Testis (tissue), 2 donors: ENCODE measurements at regions not wholly inside any gene's neighbourhood (a gene's known extent, or its start where the extent isn't known, plus 50 kb on each side); places are given as distances from the start of the nearest gene placed in this dataset.
"Not testable (repeated sequence)": the region's sequence is repeated elsewhere in the genome, so short reads cannot be mapped to it uniquely, and the experiment has no call there.

Experiments
- DNase-seq: peaks from one replicate; pipeline ENCODE4 v3.0.0-alpha.2; 2019
- H3K27ac ChIP-seq, 2 donors: fragments of 200-600 bp; sonication (generic); one replicate each; pipeline ENCODE4 v1.5.1; 2019
- H3K27me3 ChIP-seq: fragments of 200-600 bp; sonication (generic); one replicate; pipeline ENCODE4 v1.5.1; 2019
- H3K36me3 ChIP-seq: fragments of 200-600 bp; sonication (generic); one replicate; pipeline ENCODE4 v1.5.1; 2017; ENCODE audit warnings: low read depth; ENCODE audit errors: missing control alignments
- H3K4me1 ChIP-seq: fragments of 200-600 bp; sonication (generic); one replicate; pipeline ENCODE4 v1.5.1; 2019
- H3K4me3 ChIP-seq, 2 donors: fragments of 200-600 bp; sonication (generic); one replicate each; pipeline ENCODE4 v1.5.1; 2017 to 2019
- H3K9me3 ChIP-seq: fragments of 200-600 bp; sonication (generic); one replicate; pipeline ENCODE4 v1.5.1; 2017
- POLR2A ChIP-seq: fragments of 450-650 bp; IDR thresholded peaks from one replicate; pipeline ENCODE4 v1.6.1; 2017; ENCODE audit warnings: antibody characterized with exemption, mild to moderate bottlenecking, moderate library complexity
- WGBS, 2 donors: methylation state at CpG; one replicate each; pipeline ENCODE4 v1.1.5; 2018; 5-methylcytosine and 5-hydroxymethylcytosine counted together
- intact Hi-C: fragments of 100-400 bp; cut with DNase I; formaldehyde crosslinking; loops from one replicate; pipeline ENCODE4 v1.15.1; 2023; ENCODE audit warnings: low total_unique reads
- TF ChIP-seq, protein P1 (sequence below), 3 experiments: fragments of 450-650 bp in 2 of 3; fragments of 200-600 bp in 1 of 3; sonication (generic) in 1 of 3; IDR thresholded peaks; one replicate each; pipeline ENCODE4 v1.5.1; 2016 to 2019; ENCODE audit warnings: antibody characterized with exemption in 3 of 3, mild to moderate bottlenecking in 2 of 3, moderate library complexity in 1 of 3

DNA sequence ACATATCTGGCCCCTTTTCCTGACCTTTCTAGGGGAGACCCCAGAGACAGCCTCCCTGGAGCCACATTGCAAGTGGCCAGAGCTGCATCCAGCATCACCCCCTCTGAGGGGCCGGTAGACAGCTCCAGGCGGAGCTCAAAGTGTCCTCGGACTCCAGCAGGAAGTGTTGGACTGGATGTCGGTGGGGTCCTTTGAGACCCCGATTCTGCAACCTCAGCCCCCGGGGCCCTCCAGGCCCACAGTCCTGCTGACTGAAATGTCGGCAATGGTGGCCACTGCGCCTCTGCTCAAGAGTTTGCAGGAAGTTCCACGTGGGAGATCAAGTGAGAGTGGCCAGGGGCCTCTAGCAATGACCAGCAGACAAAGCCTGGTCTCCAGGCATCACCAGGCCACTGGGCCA lies 115.9 kb upstream of the FOXD4L5 start:
- H3K4me1 ChIP-seq: no peaks in the 10 kb centered on the region
- H3K27me3 ChIP-seq: no peaks in the 10 kb centered on the region
- no peak for DNase-seq
- WGBS, 2 donors: 86 to 92% methylated on average over 5 to 9 of the region's 9 CpGs
- H3K36me3 ChIP-seq: no peaks in the 10 kb centered on the region
- no peak overlapping the region for H3K27ac ChIP-seq
- intact Hi-C loops: no loop called here
- no peak for TF ChIP-seq POLR2A
- TF ChIP-seq, protein P1, sequence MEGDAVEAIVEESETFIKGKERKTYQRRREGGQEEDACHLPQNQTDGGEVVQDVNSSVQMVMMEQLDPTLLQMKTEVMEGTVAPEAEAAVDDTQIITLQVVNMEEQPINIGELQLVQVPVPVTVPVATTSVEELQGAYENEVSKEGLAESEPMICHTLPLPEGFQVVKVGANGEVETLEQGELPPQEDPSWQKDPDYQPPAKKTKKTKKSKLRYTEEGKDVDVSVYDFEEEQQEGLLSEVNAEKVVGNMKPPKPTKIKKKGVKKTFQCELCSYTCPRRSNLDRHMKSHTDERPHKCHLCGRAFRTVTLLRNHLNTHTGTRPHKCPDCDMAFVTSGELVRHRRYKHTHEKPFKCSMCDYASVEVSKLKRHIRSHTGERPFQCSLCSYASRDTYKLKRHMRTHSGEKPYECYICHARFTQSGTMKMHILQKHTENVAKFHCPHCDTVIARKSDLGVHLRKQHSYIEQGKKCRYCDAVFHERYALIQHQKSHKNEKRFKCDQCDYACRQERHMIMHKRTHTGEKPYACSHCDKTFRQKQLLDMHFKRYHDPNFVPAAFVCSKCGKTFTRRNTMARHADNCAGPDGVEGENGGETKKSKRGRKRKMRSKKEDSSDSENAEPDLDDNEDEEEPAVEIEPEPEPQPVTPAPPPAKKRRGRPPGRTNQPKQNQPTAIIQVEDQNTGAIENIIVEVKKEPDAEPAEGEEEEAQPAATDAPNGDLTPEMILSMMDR (IDR thresholded peaks at IDR 0.05): no peak
- H3K9me3 ChIP-seq: no peaks in the 10 kb centered on the region
- H3K4me3 ChIP-seq: no peak overlapping the region

DNA sequence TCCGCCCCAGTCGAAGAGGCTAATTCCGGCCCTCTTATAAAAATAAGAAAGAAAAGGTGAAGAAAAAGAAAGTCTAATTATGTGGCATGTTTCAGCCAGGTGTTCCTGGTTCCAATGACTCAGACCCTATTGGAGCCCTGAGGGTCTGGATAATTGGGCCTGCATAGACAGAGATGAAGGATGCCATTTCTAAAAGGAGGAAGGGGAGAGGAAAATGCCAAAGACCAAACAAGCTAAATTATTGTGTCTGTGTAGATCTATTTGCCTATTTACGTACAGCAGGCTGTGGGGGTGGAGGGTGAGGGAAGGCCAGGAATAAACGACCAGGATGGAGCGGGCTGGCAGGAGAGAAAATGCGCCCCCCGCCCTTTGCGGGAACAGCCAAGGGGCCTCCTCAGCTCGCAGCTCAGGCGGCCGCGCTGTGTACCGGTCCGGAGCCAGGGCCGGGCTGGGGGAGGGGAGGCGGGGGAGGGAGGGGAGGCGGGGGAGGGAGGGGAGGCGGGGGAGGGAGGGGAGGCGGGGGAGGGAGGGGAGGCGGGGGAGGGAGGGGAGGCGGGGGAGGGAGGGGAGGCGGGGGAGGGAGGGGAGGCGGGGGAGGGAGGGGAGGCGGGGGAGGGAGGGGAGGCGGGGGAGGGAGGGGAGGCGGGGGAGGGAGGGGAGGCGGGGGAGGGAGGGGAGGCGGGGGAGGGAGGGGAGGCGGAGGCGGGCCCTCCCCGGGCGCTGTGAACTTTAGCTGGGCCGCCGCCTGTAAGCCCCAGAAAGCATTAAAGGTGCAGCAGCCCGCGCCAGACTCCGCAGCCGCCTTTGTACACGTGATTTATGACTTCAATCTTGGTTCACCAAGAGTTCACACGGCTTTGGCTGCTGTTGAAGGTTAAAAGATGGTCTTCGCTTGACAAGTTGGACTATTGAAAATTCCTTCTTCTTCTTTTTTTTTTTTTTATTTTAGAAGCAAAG lies 113.0 kb upstream of the FOXD4L5 start:
- not testable (repeated sequence) for H3K4me1 ChIP-seq
- peak; percentile 37 for DNase-seq

DNA sequence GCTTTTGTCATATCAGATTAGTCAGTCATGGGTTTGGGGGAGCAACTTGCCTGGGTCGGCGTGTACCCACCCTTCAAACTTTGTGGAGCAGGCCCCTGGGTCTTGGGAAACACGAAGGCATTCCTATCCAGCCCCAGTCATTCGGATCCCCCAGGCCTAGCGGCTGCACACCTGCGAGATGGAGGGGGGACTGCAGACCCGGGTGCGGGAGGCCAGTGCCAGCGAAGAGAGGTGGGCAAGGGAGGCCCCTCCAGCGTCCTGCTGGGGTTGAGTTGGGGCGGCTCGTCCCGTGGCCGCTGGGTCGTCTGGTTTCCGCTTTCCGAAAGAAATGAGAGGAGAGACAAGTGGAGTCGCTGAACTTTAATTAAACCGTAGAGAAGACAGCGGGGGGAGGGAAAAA lies 112.2 kb upstream of the FOXD4L5 start:
- H3K9me3 ChIP-seq, H3K36me3 ChIP-seq, H3K27me3 ChIP-seq, intact Hi-C loops, H3K4me1 ChIP-seq, H3K4me3 ChIP-seq, DNase-seq, H3K27ac ChIP-seq: not testable (repeated sequence)
- WGBS, 2 donors: 63 to 74% methylated on average over 13 to 20 of the region's 20 CpGs

More for the DNA sequence above, 113.0 kb upstream of the FOXD4L5 start:
- H3K9me3 ChIP-seq, H3K27ac ChIP-seq, H3K4me3 ChIP-seq, H3K36me3 ChIP-seq, H3K27me3 ChIP-seq, intact Hi-C loops: not testable (repeated sequence)
- 62 to 76% methylated on average over 16 to 23 of the region's 42 CpGs for WGBS, 2 donors

DNA sequence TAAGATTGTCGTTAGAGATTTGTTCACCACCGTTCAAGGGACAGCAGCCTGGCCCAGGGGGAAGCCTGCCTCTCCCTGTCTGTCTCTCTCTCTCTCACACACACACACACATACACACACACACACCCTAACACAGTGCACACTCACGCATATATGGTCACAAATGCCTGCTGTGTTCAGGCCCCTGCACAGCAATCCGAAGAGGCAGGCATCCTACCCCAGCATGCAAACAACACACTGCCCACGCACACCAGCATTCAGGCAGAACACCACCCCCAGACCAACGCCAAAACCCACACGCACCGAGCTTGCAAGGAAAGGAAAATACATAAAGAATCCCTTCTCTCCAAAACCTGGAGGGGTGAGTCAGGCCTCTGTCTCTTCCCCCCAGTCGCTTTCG lies 111.6 kb upstream of the FOXD4L5 start:
- WGBS, 2 donors: 59 to 65% methylated on average over 10 of the region's 10 CpGs
- H3K27me3 ChIP-seq, H3K36me3 ChIP-seq, H3K4me3 ChIP-seq, DNase-seq, intact Hi-C loops, H3K4me1 ChIP-seq, H3K9me3 ChIP-seq, H3K27ac ChIP-seq: not testable (repeated sequence)

DNA sequence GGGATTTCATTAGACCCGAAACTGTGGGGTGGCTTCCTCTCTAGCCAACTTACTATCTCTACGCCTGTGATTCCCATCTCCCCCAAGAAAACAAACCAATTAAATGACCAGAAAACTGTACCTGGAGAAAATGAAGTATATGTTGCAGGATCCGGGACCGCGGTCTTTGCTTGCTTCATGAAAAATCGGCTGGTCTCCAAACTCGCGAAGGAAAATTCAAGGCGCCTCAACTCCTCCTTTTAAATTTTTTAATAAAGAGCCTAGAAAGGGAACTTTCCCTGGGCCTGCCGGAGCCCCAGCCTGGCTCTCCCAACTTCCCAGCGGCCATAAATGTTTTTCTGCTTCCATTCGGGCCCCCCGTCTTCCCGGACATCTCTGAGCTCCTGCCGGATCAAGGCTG lies 110.8 kb upstream of the FOXD4L5 start:
- H3K4me1 ChIP-seq, H3K4me3 ChIP-seq, DNase-seq, H3K36me3 ChIP-seq, H3K9me3 ChIP-seq, H3K27me3 ChIP-seq, intact Hi-C loops, H3K27ac ChIP-seq: not testable (repeated sequence)
- 47 to 85% methylated on average over 9 of the region's 15 CpGs for WGBS, 2 donors

DNA sequence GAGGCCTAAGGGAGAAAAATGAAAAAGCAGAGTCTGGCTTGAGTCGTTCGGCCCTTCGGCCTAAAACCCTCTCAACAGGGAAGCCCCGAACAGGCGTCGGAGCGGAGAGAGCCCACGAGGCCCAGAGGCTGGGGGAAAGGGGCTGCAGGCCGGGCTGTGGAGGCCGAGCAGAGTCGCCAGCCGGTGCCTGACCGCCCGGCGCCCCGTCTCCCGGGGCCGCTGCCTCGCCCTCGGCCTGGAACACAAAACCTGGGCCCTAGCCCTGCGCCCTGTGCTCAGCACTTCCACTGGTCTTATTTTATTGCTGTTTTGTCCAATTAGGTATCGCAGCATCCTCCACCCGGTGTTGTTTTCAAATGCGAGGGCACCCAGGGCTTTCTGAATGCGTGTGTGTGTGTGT lies 110.1 kb upstream of the FOXD4L5 start:
- H3K27ac ChIP-seq, H3K9me3 ChIP-seq, H3K36me3 ChIP-seq, intact Hi-C loops, H3K27me3 ChIP-seq, DNase-seq, H3K4me3 ChIP-seq, H3K4me1 ChIP-seq: not testable (repeated sequence)
- 86% methylated on average over 22 of the region's 25 CpGs; no CpG with 5 or more reads in 1 of the 2 donors for WGBS, 2 donors

DNA sequence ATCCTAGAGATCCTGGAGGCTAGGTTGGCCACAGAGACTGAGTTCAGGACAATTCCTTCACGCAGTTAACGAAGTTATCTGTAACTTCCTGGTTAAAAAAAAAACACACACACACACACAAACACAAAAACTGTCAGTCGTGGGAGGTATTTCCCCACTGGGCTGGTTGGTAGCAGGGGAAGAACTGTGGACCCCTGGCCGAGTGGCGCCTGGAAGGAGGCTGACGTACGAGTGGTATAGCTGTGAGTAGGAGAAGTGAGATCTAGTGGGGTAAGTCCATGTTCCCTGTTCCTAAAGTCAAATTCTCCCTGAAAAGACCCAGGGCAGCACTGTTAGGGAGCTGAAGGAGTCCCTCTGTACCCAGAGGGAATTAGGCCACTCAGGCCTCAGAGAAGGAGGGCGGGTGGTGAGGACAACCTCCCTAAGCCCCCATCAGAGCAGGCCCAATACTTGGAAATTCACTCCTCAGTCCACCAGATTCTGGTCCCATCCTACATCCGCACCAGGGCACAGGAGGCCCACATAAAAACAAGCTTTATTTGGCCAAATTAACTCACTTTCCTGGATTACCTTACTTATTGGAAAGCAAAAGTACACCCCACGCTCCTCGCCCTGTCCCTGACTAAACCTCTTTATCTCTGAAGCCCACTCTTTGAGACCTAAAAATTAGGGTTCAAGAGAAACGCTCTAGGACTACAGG lies 108.3 kb upstream of the FOXD4L5 start:
- H3K36me3 ChIP-seq, H3K27me3 ChIP-seq, intact Hi-C loops, H3K9me3 ChIP-seq, H3K27ac ChIP-seq, H3K4me3 ChIP-seq, DNase-seq, H3K4me1 ChIP-seq: not testable (repeated sequence)
- WGBS, 2 donors: 77 to 81% methylated on average over 12 of the region's 12 CpGs

DNA sequence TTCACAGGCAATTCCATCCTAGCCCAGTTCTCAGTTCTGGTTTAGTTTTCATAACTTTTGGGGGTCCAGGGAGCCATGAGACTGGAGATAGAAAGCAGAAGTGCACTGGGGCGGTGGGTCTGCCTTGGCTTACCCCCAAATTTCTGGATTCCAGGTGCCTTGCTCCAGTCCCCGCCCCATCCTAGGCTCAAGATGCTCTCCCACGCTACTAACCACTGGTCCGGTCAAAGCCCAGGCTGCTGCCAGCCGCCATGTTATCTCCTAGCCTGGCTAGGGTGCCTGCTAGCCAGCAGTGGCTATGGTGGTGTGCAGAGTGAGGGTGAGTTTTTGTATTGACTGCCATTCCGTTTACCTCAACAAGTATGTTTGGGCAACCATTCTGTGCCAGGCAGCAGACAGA lies 107.6 kb upstream of the FOXD4L5 start:
- H3K27me3 ChIP-seq, H3K4me3 ChIP-seq, H3K36me3 ChIP-seq, H3K9me3 ChIP-seq, H3K4me1 ChIP-seq, H3K27ac ChIP-seq, DNase-seq, intact Hi-C loops: not testable (repeated sequence)
- 72 to 84% methylated on average over 5 of the region's 6 CpGs for WGBS, 2 donors

DNA sequence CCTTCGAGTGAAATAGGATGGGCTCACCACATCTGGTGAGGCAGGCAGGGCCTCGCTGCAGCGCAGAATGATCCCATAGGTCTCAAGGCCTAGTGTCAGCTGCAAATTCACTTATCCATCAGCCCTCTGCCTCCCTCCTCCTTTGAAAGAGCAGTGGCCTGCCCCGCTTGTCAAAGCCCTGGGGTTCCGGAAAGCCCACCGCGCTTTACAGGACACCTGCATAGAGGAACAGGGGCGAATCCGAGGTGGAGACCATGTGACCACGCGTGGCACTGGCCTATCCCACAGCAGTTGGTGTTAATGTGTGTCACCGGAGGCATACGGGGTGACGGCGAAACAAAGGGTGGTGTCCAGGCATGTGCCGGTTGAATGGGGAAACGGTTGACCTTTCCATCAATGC lies 104.7 kb upstream of the FOXD4L5 start:
- H3K27me3 ChIP-seq, intact Hi-C loops: not testable (repeated sequence)

DNA sequence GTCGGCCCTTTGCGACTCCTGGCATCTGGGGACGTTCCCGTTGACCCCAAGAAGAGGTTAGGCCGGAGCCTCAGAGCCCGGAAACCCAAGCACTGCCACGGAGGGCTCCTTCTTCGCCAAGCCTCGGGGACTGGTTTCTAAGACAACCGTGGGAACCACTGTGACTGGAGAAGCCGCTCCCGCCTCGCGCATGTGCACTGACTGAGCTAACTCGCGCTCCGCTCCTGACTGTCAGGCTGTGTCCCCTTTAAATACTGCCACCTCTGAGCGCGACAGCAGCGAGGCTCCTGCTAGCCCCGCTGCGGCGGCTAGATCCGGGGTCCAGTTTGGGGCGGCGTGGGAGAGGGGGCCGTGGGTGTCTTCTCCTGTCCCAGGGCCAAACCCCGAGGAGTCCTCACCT lies 104.2 kb upstream of the FOXD4L5 start:
- intact Hi-C loops, H3K4me3 ChIP-seq, H3K9me3 ChIP-seq, H3K27ac ChIP-seq, H3K4me1 ChIP-seq, H3K36me3 ChIP-seq, H3K27me3 ChIP-seq: not testable (repeated sequence)
- WGBS, 2 donors: 63 to 90% methylated on average over 21 to 27 of the region's 28 CpGs
- DNase-seq: peak; percentile 27

More for the DNA sequence above, 104.7 kb upstream of the FOXD4L5 start:
- not testable (repeated sequence) for H3K4me3 ChIP-seq, H3K4me1 ChIP-seq, DNase-seq, H3K36me3 ChIP-seq, H3K27ac ChIP-seq, H3K9me3 ChIP-seq
- 56 to 63% methylated on average over 17 of the region's 17 CpGs for WGBS, 2 donors

DNA sequence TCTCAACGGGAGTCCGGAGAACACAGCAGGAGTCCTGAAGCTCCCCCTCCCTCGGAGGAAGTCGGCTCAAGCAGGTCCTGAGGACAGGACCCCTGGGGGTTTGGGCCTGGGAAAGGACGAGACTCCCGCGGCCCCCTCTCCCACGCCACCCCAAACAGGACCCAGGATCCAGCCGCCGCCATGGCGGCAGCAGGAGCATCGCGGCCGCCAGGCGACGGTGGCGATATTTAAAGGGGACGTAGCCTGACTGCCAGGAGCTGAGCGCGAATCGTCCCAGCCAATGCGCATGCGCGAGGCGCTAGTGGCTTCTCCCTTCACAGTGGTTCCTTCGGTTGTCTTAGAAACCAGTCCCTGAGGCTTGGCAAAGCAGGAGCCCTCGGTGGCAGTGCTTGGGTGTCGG lies 101.7 kb upstream of the FOXD4L5 start:
- WGBS, 2 donors: 35 to 38% methylated on average over 27 to 28 of the region's 28 CpGs
- intact Hi-C loops, H3K9me3 ChIP-seq, H3K4me1 ChIP-seq, H3K27ac ChIP-seq, H3K27me3 ChIP-seq, H3K36me3 ChIP-seq: not testable (repeated sequence)
- DNase-seq: peak; percentile 88
- peak overlapping the region; percentile 26 to 66 for H3K4me3 ChIP-seq
